ENCODE measurements at regions not wholly inside any gene's neighbourhood (a gene's known extent, or its start where the extent isn't known, plus 50 kb on each side); places are given as distances from the start of the nearest gene placed in this dataset.

- no peak overlapping the region for H3K27ac Mint-ChIP-seq
Measured at GRCh38 chr6:84848960-84849359, 84.6 kb upstream of the TBX18 start.

GRCh38 chr6:84847390-84848160 lies 83.2 kb upstream of the TBX18 start:
- ChIA-PET POLR2A (interaction anchor here (0.6 kb wide), 1 partner anchor 514 kb away, joined by 3 read pairs; no protein-coding TSS in a partner anchor), CTCF (interaction anchor here (1.6 kb wide), 1 partner anchor 425 kb away, joined by 4 read pairs; no protein-coding TSS in a partner anchor)
- DNase-seq (ENCODE audit: low spot score), result no peak
- H3K4me1 Mint-ChIP-seq, result no peaks in the 10 kb centered on the region
- no peak overlapping the region for H3K4me3 Mint-ChIP-seq
- no peaks in the 10 kb centered on the region for H3K36me3 Mint-ChIP-seq
- no peak overlapping the region for H3K27ac Mint-ChIP-seq
- no peaks in the 10 kb centered on the region; the same call in 1 of the 2 replicates for H3K9me3 Mint-ChIP-seq
- H3K27me3 Mint-ChIP-seq (ENCODE audit: low read depth), result no peaks in the 10 kb centered on the region
- ATAC-seq, result no peak
- TF ChIP-seq TEAD1 (CRISPR knock-in tag; IDR thresholded peaks at IDR 0.05) (no peak), ZNF425 (CRISPR knock-in tag; conservative IDR thresholded peaks at IDR 0.05) (no peak), SMAD4 (CRISPR knock-in tag; IDR thresholded peaks at IDR 0.05) (no peak), STAT6 (CRISPR knock-in tag; conservative IDR thresholded peaks at IDR 0.05; ENCODE audit: low read depth) (no peak), ZNF281 (CRISPR knock-in tag; IDR thresholded peaks at IDR 0.05) (no peak)

More at GRCh38 chr6:84848960-84849359, 84.6 kb upstream of the TBX18 start:
- TF ChIP-seq GABPB1 (CRISPR knock-in tag; IDR thresholded peaks at IDR 0.05), result no peak
- no peak for TF ChIP-seq ATF1 (CRISPR knock-in tag; IDR thresholded peaks at IDR 0.05)
- TF ChIP-seq ELF4 (CRISPR knock-in tag; IDR thresholded peaks at IDR 0.05; ENCODE audit: low read depth), result no peak
- TF ChIP-seq ESRRA (CRISPR knock-in tag; IDR thresholded peaks at IDR 0.05; ENCODE audit: borderline replicate concordance), result no peak
- TF ChIP-seq CTCF (IDR thresholded peaks at IDR 0.05), result no peak
- TF ChIP-seq MYBL2 (CRISPR knock-in tag; IDR thresholded peaks at IDR 0.05), result no peak
- TF ChIP-seq AR (CRISPR knock-in tag; IDR thresholded peaks at IDR 0.05), result no peak
- TF ChIP-seq RORB (CRISPR knock-in tag; IDR thresholded peaks at IDR 0.05), result no peak
- TF ChIP-seq NR2C2 (CRISPR knock-in tag; IDR thresholded peaks at IDR 0.05), result no peak
- TF ChIP-seq FOXP1 (CRISPR knock-in tag; IDR thresholded peaks at IDR 0.05; ENCODE audit: borderline replicate concordance), result no peak
- no peak for TF ChIP-seq SMAD4 (CRISPR knock-in tag; IDR thresholded peaks at IDR 0.05)
- TF ChIP-seq KAT7 (CRISPR knock-in tag; IDR thresholded peaks at IDR 0.05; ENCODE audit: borderline replicate concordance), result no peak
- TF ChIP-seq PRRX2 (CRISPR knock-in tag; IDR thresholded peaks at IDR 0.05), result no peak
- no peak for TF ChIP-seq MLX (CRISPR knock-in tag; IDR thresholded peaks at IDR 0.05)
- no peak for TF ChIP-seq ZNF317 (CRISPR knock-in tag; IDR thresholded peaks at IDR 0.05; ENCODE audit: borderline replicate concordance, low read depth)
- TF ChIP-seq MXD4 (CRISPR knock-in tag; IDR thresholded peaks at IDR 0.05; ENCODE audit: borderline replicate concordance), result no peak
- TF ChIP-seq ZNF396 (CRISPR knock-in tag; IDR thresholded peaks at IDR 0.05; ENCODE audit: borderline replicate concordance), result no peak
- H3K4me3 Mint-ChIP-seq, result no peak overlapping the region
- DNase-seq (ENCODE audit: low spot score) (no peak), ATAC-seq (no peak)
- H3K27me3 Mint-ChIP-seq (ENCODE audit: low read depth), result no peaks in the 10 kb centered on the region
- H3K36me3 Mint-ChIP-seq, result no peaks in the 10 kb centered on the region
- CTCF ChIA-PET, result interaction anchor here (1.6 kb wide), 1 partner anchor 427 kb away, joined by 4 read pairs; no protein-coding TSS in a partner anchor
- no peaks in the 10 kb centered on the region for H3K4me1 Mint-ChIP-seq
- POLR2A ChIA-PET, result no interaction called here
- no peaks in the 10 kb centered on the region for H3K9me3 Mint-ChIP-seq

Data from WTC11 (cell line).